HT-29 (cell line): ENCODE measurements at regions not wholly inside any gene's neighbourhood (a gene's known extent, or its start where the extent isn't known, plus 50 kb on each side); places are given as distances from the start of the nearest gene placed in this dataset. TPM values are rescaled to one million over a fixed set of nuclear protein-coding genes. Genes with fewer than 3 reads are reported as not detected.

ENCODE experiments used
- small RNA-seq: library from RNA; depleted of rRNA; stranded (forward); fragments of <200 nt; gene quantifications from one replicate; pipeline ENCODE3, GENCODE V24; 2014

Small RNAs in the stretch of these regions (small RNA-seq; reads per million reads assigned to genes)
- gene MIR4771-1 = not detected
